Fibroblast of upper back skin (primary cell): ENCODE measurements at regions not wholly inside any gene's neighbourhood (a gene's known extent, or its start where the extent isn't known, plus 50 kb on each side); places are given as distances from the start of the nearest gene placed in this dataset.
"Not testable (repeated sequence)": the region's sequence is repeated elsewhere in the genome, so short reads cannot be mapped to it uniquely, and the experiment has no call there.

Experiments
- DNase-seq: peaks from one replicate; pipeline ENCODE4 v3.0.0-alpha.2; 2013

GRCh38 chr9:22654833-22655232 lies 208.2 kb downstream of the DMRTA1 start:
- DNase-seq = peak; percentile 2

- peak; percentile 15 for DNase-seq
Measured at GRCh38 chr9:22657713-22658112, 211.1 kb downstream of the DMRTA1 start.

GRCh38 chr9:22658484-22658883 lies 211.9 kb downstream of the DMRTA1 start:
- not testable (repeated sequence) for DNase-seq

GRCh38 chr9:22682536-22682935 lies 235.9 kb downstream of the DMRTA1 start:
- peak; percentile 31 for DNase-seq

- peak; percentile 89 for DNase-seq
Measured at GRCh38 chr9:22682961-22683699, 236.5 kb downstream of the DMRTA1 start.

- DNase-seq = peak; percentile 87
Measured at GRCh38 chr9:22683700-22684075, 237.1 kb downstream of the DMRTA1 start.

GRCh38 chr9:22693156-22693555 lies 246.5 kb downstream of the DMRTA1 start:
- DNase-seq = peak; percentile 35

- DNase-seq = no peak
Measured at GRCh38 chr9:22700171-22700570, 253.5 kb downstream of the DMRTA1 start.

GRCh38 chr9:22718653-22719052 lies 272.0 kb downstream of the DMRTA1 start:
- DNase-seq = no peak

- DNase-seq = peak; percentile 9
Measured at GRCh38 chr9:22722492-22722891, 275.9 kb downstream of the DMRTA1 start.

GRCh38 chr9:22731786-22732185 lies 285.2 kb downstream of the DMRTA1 start:
- DNase-seq = peak; percentile 1

GRCh38 chr9:22739712-22740111 lies 293.1 kb downstream of the DMRTA1 start:
- no peak for DNase-seq

GRCh38 chr9:22740781-22741180 lies 294.2 kb downstream of the DMRTA1 start:
- no peak for DNase-seq

- no peak for DNase-seq
Measured at GRCh38 chr9:22742401-22742800, 295.8 kb downstream of the DMRTA1 start.

GRCh38 chr9:22773501-22774220 lies 327.0 kb downstream of the DMRTA1 start:
- DNase-seq = no peak

GRCh38 chr9:22790329-22790728 lies 343.7 kb downstream of the DMRTA1 start:
- no peak for DNase-seq

GRCh38 chr9:22808876-22809275 lies 362.3 kb downstream of the DMRTA1 start:
- no peak for DNase-seq

- DNase-seq = no peak
Measured at GRCh38 chr9:22809371-22809770, 362.7 kb downstream of the DMRTA1 start.

GRCh38 chr9:22813529-22813928 lies 366.9 kb downstream of the DMRTA1 start:
- peak; percentile 63 for DNase-seq

- no peak for DNase-seq
Measured at GRCh38 chr9:22815246-22815645, 368.6 kb downstream of the DMRTA1 start.

GRCh38 chr9:22817181-22817580 lies 370.6 kb downstream of the DMRTA1 start:
- DNase-seq = peak; percentile 89

GRCh38 chr9:22829236-22829635 lies 382.6 kb downstream of the DMRTA1 start:
- DNase-seq = no peak

GRCh38 chr9:22838266-22838665 lies 391.6 kb downstream of the DMRTA1 start:
- DNase-seq = no peak

- no peak for DNase-seq
Measured at GRCh38 chr9:22840641-22841040, 394.0 kb downstream of the DMRTA1 start.
